Right cardiac atrium (tissue), 5 donors: ENCODE measurements at regions not wholly inside any gene's neighbourhood (a gene's known extent, or its start where the extent isn't known, plus 50 kb on each side); places are given as distances from the start of the nearest gene placed in this dataset.
"Not testable (repeated sequence)": the region's sequence is repeated elsewhere in the genome, so short reads cannot be mapped to it uniquely, and the experiment has no call there.

Source experiments
- ATAC-seq, 2 donors: fragments of 200-7000 bp; cut with Tn5 transposase; one replicate each; pipeline versions ENCODE4 v1.8.0 to v1.9.1; 2020; ENCODE audit warnings: moderate library complexity in 2 of 2, mild to moderate bottlenecking in 1 of 2
- DNase-seq, 3 donors: peaks; one replicate each; pipeline ENCODE4 v3.0.0-alpha.2; 2020
- H3K27ac ChIP-seq: one replicate; pipeline ENCODE4 v1.5.1; 2013; ENCODE audit warnings: mild to moderate bottlenecking, low read length, control low read depth, moderate library complexity
- H3K27me3 ChIP-seq: one replicate; pipeline ENCODE4 v1.6.1; 2013; ENCODE audit not compliant: control insufficient read depth, insufficient read depth
- H3K4me1 ChIP-seq: one replicate; pipeline ENCODE4 v1.6.1; 2013; ENCODE audit warnings: low read length; ENCODE audit not compliant: control insufficient read depth, insufficient read depth
- H3K4me3 ChIP-seq: one replicate; pipeline ENCODE4 v1.5.1; 2013; ENCODE audit warnings: low read length, control low read depth
- H3K9me3 ChIP-seq: one replicate; pipeline ENCODE4 v1.6.1; 2013; ENCODE audit warnings: low read length; ENCODE audit not compliant: control insufficient read depth
- WGBS: extraction: QIAGEN DNeasy Blood & Tissue Kit; methylation state at CpG from one replicate; pipeline ENCODE4 v1.1.7; 2013; 5-methylcytosine and 5-hydroxymethylcytosine counted together
- intact Hi-C, 4 donors: fragments of 100-400 bp; cut with DNase I; formaldehyde crosslinking; loops; one replicate each; pipeline versions ENCODE4 v1.11.0 to v1.14.0; 2022 to 2023
- donor health status: healthy with polysubstance abuse.
- donor health status: DM: no; HTN: yes; CAD: no.
- donor health status: DM: no; HTN: no; CAD: no.
- donor health status: DM: no; HTN: yes; CAD: no; lungs with severe emphysema.
- donor health status: DM: yes; HTN: yes; CAD: no.

GRCh38 chr1:65075123-65075976, 72.7 kb upstream of the AK4 start:
- ATAC-seq = peak; percentile 80 to 81
- H3K27ac ChIP-seq = no peak overlapping the region
- 57% methylated on average over 6 of the region's 6 CpGs for WGBS
- peak in 1 of 3 donors; percentile 57 for DNase-seq
- intact Hi-C loops = loop anchor here in 2 of 4 donors (10.0 kb wide), 1 partner anchor 69 kb away; the partner anchor contains the start of gene AK4 (in 2 of the 2)
- H3K9me3 ChIP-seq = no peaks in the 10 kb centered on the region
- H3K4me1 ChIP-seq = no peaks in the 10 kb centered on the region
- no peak overlapping the region for H3K4me3 ChIP-seq
- no peaks in the 10 kb centered on the region for H3K27me3 ChIP-seq

GRCh38 chr1:65077369-65077768, 70.6 kb upstream of the AK4 start:
- Histone ChIP-seq H3K9me3 (no peaks in the 10 kb centered on the region), H3K27me3 (no peaks in the 10 kb centered on the region), H3K4me3 (no peak overlapping the region), H3K4me1 (no peaks in the 10 kb centered on the region), H3K27ac (no peak overlapping the region)
- DNase-seq = no peak
- ATAC-seq = no peak
- 62% methylated on average over 3 of the region's 3 CpGs for WGBS
- intact Hi-C loops = loop anchor here in 2 of 4 donors (10.0 kb wide), 1 partner anchor 67 kb away; the partner anchor contains the start of gene AK4 (in 2 of the 2)

DNA sequence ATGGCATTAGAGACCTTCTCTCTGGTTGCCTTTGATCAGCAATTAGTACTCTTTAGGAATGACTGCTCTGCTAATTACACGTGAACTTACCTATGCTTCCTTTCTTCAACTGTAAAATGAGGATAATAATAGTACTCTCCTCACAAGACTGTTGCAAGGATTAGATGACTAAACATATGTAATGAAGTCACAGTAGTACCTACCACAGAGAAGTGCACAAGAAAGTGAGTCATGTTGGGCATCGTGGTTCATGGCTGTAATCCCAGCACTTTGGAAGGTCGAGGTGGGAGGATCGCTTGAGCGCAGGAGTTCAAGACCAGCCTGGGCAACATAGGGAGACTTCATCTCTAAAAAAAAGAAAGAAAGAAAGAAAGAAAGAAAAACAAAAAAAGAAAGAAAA, 68.1 kb upstream of the AK4 start:
- Histone ChIP-seq H3K4me1 (no peaks in the 10 kb centered on the region), H3K27me3 (no peaks in the 10 kb centered on the region), H3K9me3 (no peaks in the 10 kb centered on the region), H3K27ac (no peak overlapping the region), H3K4me3 (no peak overlapping the region)
- DNase-seq (no peak), ATAC-seq (no peak)
- 90% methylated on average over 5 of the region's 5 CpGs for WGBS
- intact Hi-C loops = loop anchor here in 2 of 4 donors (10.0 kb wide), 1 partner anchor 65 kb away; the partner anchor contains the start of gene AK4 (in 2 of the 2)

DNA sequence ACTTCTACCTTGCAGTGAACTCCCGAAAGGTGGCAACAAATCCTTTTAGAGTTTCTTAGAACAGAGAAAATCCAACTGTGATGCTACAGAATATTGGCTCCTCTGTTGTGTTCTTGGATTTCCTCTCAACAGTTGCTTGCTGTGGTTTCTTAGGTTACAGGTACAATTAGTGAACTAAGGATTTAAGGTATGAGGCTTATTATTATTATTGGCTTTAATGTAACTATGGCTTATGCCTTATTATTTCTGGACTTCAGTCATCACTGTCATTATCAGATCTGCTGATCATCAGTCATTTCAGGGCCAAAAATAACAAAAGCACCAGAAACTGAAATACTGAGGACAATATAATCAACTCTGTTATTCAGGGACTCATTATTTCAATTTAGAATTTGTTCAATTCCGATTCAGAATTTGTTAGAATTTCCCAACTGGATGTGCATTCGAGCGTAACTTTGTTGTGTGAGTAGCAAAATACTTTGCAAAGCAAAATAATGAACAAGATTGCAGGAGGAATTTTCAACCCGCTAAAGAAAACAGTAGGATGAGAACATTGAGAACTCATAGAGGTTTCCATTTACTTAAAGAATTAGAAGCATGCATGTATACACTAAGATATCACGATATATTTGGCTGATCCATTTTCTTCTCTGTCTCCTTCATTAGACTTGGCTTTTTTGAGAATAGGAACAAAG, 65.5 kb upstream of the AK4 start:
- ATAC-seq (no peak), DNase-seq (no peak)
- WGBS = 83% methylated on average over 6 of the region's 6 CpGs
- intact Hi-C loops = no loop called here
- Histone ChIP-seq H3K4me1 (no peaks in the 10 kb centered on the region), H3K27me3 (no peaks in the 10 kb centered on the region), H3K9me3 (no peaks in the 10 kb centered on the region), H3K4me3 (no peak overlapping the region), H3K27ac (no peak overlapping the region)

- no peak overlapping the region for H3K4me3 ChIP-seq
- no peaks in the 10 kb centered on the region for H3K9me3 ChIP-seq
- intact Hi-C loops = no loop called here
- no peak for ATAC-seq
- no peaks in the 10 kb centered on the region for H3K4me1 ChIP-seq
- no peaks in the 10 kb centered on the region for H3K27me3 ChIP-seq
- WGBS = 72% methylated on average over 4 of the region's 4 CpGs
- DNase-seq = no peak
- no peak overlapping the region for H3K27ac ChIP-seq
These were observed 64.6 kb upstream of the AK4 start for GRCh38 chr1:65083263-65083896.

DNA sequence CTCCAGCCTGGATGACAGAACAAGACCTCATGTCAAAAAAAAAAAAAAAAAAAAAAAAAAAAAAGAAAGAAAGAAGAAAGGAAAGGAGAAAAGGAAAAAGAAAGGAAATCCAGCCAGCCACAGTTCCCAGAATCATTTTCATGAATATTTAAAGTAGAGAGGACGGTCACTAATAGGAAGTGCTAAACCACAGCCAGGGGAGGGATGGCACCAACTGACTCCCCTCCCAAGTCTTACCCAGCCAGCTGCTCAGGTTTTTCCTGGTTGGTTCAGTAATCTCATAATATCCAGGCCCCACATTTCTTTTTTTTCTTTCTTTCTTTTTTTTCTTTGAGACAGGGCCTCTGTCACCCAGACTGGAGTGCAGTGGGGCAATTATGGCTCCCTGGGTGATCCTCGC, 63.9 kb upstream of the AK4 start:
- H3K4me3 ChIP-seq = no peak overlapping the region
- H3K27ac ChIP-seq = no peak overlapping the region
- H3K4me1 ChIP-seq = no peaks in the 10 kb centered on the region
- DNase-seq (no peak), ATAC-seq (no peak)
- no peaks in the 10 kb centered on the region for H3K27me3 ChIP-seq
- WGBS = 93% methylated on average over 2 of the region's 2 CpGs
- intact Hi-C loops = no loop called here
- H3K9me3 ChIP-seq = no peaks in the 10 kb centered on the region

- H3K4me1 ChIP-seq, H3K27me3 ChIP-seq, DNase-seq, H3K4me3 ChIP-seq, intact Hi-C loops, ATAC-seq, H3K27ac ChIP-seq, H3K9me3 ChIP-seq: not testable (repeated sequence)
These were observed 60.5 kb upstream of the AK4 start for GRCh38 chr1:65087519-65087918.

GRCh38 chr1:65090406-65090805, 57.6 kb upstream of the AK4 start:
- no peaks in the 10 kb centered on the region for H3K27me3 ChIP-seq
- H3K9me3 ChIP-seq = no peaks in the 10 kb centered on the region
- ATAC-seq (no peak), DNase-seq (no peak)
- no peaks in the 10 kb centered on the region for H3K4me1 ChIP-seq
- 35% methylated on average over 4 of the region's 4 CpGs for WGBS
- intact Hi-C loops = no loop called here
- H3K4me3 ChIP-seq = no peak overlapping the region
- H3K27ac ChIP-seq = no peak overlapping the region

DNA sequence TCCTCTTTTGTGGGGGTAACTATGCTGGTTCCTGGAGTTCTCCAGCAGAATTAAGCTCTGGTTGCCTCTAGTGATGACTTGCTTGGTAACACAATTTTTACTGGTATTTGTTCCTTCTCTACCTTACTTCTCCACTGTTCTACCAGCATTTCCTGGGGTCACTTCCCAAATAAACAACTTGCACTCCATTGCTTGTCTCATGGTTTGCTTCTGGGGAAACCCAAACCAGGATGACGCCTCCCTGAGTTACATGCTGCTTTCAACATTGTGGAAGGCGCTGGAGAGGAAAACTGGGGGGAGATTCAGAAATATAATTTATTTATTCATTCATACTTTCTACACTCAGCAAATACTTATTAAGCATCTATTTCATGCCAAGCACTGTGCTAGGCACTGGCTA, 55.3 kb upstream of the AK4 start:
- Histone ChIP-seq H3K4me3 (no peak overlapping the region), H3K4me1 (no peaks in the 10 kb centered on the region), H3K9me3 (no peaks in the 10 kb centered on the region), H3K27ac (no peak overlapping the region), H3K27me3 (no peaks in the 10 kb centered on the region)
- intact Hi-C loops = no loop called here
- DNase-seq = no peak
- WGBS = 89% methylated on average over 2 of the region's 2 CpGs
- ATAC-seq = no peak

GRCh38 chr1:65097076-65097475, 50.9 kb upstream of the AK4 start:
- 93% methylated on average over 2 of the region's 2 CpGs for whole genome bisulfite sequencing
- ATAC-seq = no peak
- Histone ChIP-seq H3K27ac (no peak overlapping the region), H3K4me1 (no peaks in the 10 kb centered on the region), H3K4me3 (no peak overlapping the region), H3K9me3 (peaks cover 4% of the 10 kb centered on the region), H3K27me3 (no peaks in the 10 kb centered on the region)
- intact Hi-C loops = no loop called here
- DNase-seq = no peak
